ENCODE measurements at regions not wholly inside any gene's neighbourhood (a gene's known extent, or its start where the extent isn't known, plus 50 kb on each side); places are given as distances from the start of the nearest gene placed in this dataset.

GRCh38 chr3:22899441-22899840 is 303.7 kb upstream of the UBE2E2 start:
- H3K27me3 ChIP-seq (ENCODE audit: control insufficient read depth, insufficient read depth, low read length): no peaks in the 10 kb centered on the region
- H3K9me3 ChIP-seq (ENCODE audit: control insufficient read depth, insufficient read depth, low read length): peaks cover 6% of the 10 kb centered on the region; the same call in 1 of the 2 replicates
- no peaks in the 10 kb centered on the region for H3K4me1 ChIP-seq (ENCODE audit: control insufficient read depth, insufficient read depth, low read length)

GRCh38 chr3:22900296-22900695 is 302.8 kb upstream of the UBE2E2 start:
- Histone ChIP-seq H3K27ac (ENCODE audit: low read depth, low read length) (no peak overlapping the region), H3K9me3 (ENCODE audit: control insufficient read depth, insufficient read depth, low read length) (peaks cover 6% of the 10 kb centered on the region; the same call in 1 of the 2 replicates), H3K4me1 (ENCODE audit: control insufficient read depth, insufficient read depth, low read length) (no peaks in the 10 kb centered on the region), H3K4me3 (ENCODE audit: low read depth, low read length) (no peak overlapping the region), H3K27me3 (ENCODE audit: control insufficient read depth, insufficient read depth, low read length) (no peaks in the 10 kb centered on the region), H3K9ac (ENCODE audit: low read depth, low read length) (no peak overlapping the region), H3K36me3 (ENCODE audit: control insufficient read depth, insufficient read depth, low read length) (no peaks in the 10 kb centered on the region)

More at GRCh38 chr3:22899441-22899840, 303.7 kb upstream of the UBE2E2 start:
- H3K27ac ChIP-seq (ENCODE audit: low read depth, low read length): no peak overlapping the region
- no peaks in the 10 kb centered on the region for H3K36me3 ChIP-seq (ENCODE audit: control insufficient read depth, insufficient read depth, low read length)
- H3K4me3 ChIP-seq (ENCODE audit: low read depth, low read length): no peak overlapping the region
- no peak overlapping the region for H3K9ac ChIP-seq (ENCODE audit: low read depth, low read length)

- H3K9ac ChIP-seq (ENCODE audit: low read depth, low read length): no peak overlapping the region
- no peak overlapping the region for H3K27ac ChIP-seq (ENCODE audit: low read depth, low read length)
- H3K9me3 ChIP-seq (ENCODE audit: control insufficient read depth, insufficient read depth, low read length): peaks cover 6% of the 10 kb centered on the region; the same call in 1 of the 2 replicates
- H3K36me3 ChIP-seq (ENCODE audit: control insufficient read depth, insufficient read depth, low read length): no peaks in the 10 kb centered on the region
- no peaks in the 10 kb centered on the region for H3K4me1 ChIP-seq (ENCODE audit: control insufficient read depth, insufficient read depth, low read length)
- H3K27me3 ChIP-seq (ENCODE audit: control insufficient read depth, insufficient read depth, low read length): no peaks in the 10 kb centered on the region
- no peak overlapping the region for H3K4me3 ChIP-seq (ENCODE audit: low read depth, low read length)
These were observed 301.4 kb upstream of the UBE2E2 start for GRCh38 chr3:22901684-22902083.

- Histone ChIP-seq H3K9me3 (ENCODE audit: control insufficient read depth, insufficient read depth, low read length) (0 out of 2 replicates have a peak, but pooled peaks cover 5% of the 10 kb centered on the region), H3K4me3 (ENCODE audit: low read depth, low read length) (no peak overlapping the region), H3K27me3 (ENCODE audit: control insufficient read depth, insufficient read depth, low read length) (no peaks in the 10 kb centered on the region), H3K36me3 (ENCODE audit: control insufficient read depth, insufficient read depth, low read length) (no peaks in the 10 kb centered on the region), H3K27ac (ENCODE audit: low read depth, low read length) (no peak overlapping the region), H3K9ac (ENCODE audit: low read depth, low read length) (no peak overlapping the region), H3K4me1 (ENCODE audit: control insufficient read depth, insufficient read depth, low read length) (no peaks in the 10 kb centered on the region)
These were observed 295.9 kb upstream of the UBE2E2 start for GRCh38 chr3:22907161-22907780.

GRCh38 chr3:22907796-22908195 is 295.3 kb upstream of the UBE2E2 start:
- H3K4me3 ChIP-seq (ENCODE audit: low read depth, low read length): no peak overlapping the region
- no peaks in the 10 kb centered on the region for H3K9me3 ChIP-seq (ENCODE audit: control insufficient read depth, insufficient read depth, low read length)
- no peak overlapping the region for H3K9ac ChIP-seq (ENCODE audit: low read depth, low read length)
- H3K27ac ChIP-seq (ENCODE audit: low read depth, low read length): no peak overlapping the region
- H3K4me1 ChIP-seq (ENCODE audit: control insufficient read depth, insufficient read depth, low read length): no peaks in the 10 kb centered on the region
- no peaks in the 10 kb centered on the region for H3K27me3 ChIP-seq (ENCODE audit: control insufficient read depth, insufficient read depth, low read length)
- no peaks in the 10 kb centered on the region for H3K36me3 ChIP-seq (ENCODE audit: control insufficient read depth, insufficient read depth, low read length)

GRCh38 chr3:22908989-22909507 is 294.1 kb upstream of the UBE2E2 start:
- no peak overlapping the region for H3K4me3 ChIP-seq (ENCODE audit: low read depth, low read length)
- H3K27me3 ChIP-seq (ENCODE audit: control insufficient read depth, insufficient read depth, low read length): no peaks in the 10 kb centered on the region
- H3K4me1 ChIP-seq (ENCODE audit: control insufficient read depth, insufficient read depth, low read length): no peaks in the 10 kb centered on the region
- H3K27ac ChIP-seq (ENCODE audit: low read depth, low read length): no peak overlapping the region
- no peaks in the 10 kb centered on the region for H3K36me3 ChIP-seq (ENCODE audit: control insufficient read depth, insufficient read depth, low read length)
- no peak overlapping the region for H3K9ac ChIP-seq (ENCODE audit: low read depth, low read length)
- H3K9me3 ChIP-seq (ENCODE audit: control insufficient read depth, insufficient read depth, low read length): no peaks in the 10 kb centered on the region

- Histone ChIP-seq H3K9me3 (ENCODE audit: control insufficient read depth, insufficient read depth, low read length) (no peaks in the 10 kb centered on the region), H3K27me3 (ENCODE audit: control insufficient read depth, insufficient read depth, low read length) (no peaks in the 10 kb centered on the region), H3K4me3 (ENCODE audit: low read depth, low read length) (no peak overlapping the region), H3K4me1 (ENCODE audit: control insufficient read depth, insufficient read depth, low read length) (no peaks in the 10 kb centered on the region), H3K9ac (ENCODE audit: low read depth, low read length) (no peak overlapping the region), H3K36me3 (ENCODE audit: control insufficient read depth, insufficient read depth, low read length) (no peaks in the 10 kb centered on the region), H3K27ac (ENCODE audit: low read depth, low read length) (no peak overlapping the region)
These were observed 286.2 kb upstream of the UBE2E2 start for GRCh38 chr3:22916933-22917332.

GRCh38 chr3:22920006-22920405 is 283.1 kb upstream of the UBE2E2 start:
- no peaks in the 10 kb centered on the region for H3K27me3 ChIP-seq (ENCODE audit: control insufficient read depth, insufficient read depth, low read length)
- peaks cover 5% of the 10 kb centered on the region; the same call in 1 of the 2 replicates for H3K4me1 ChIP-seq (ENCODE audit: control insufficient read depth, insufficient read depth, low read length)
- no peaks in the 10 kb centered on the region for H3K9me3 ChIP-seq (ENCODE audit: control insufficient read depth, insufficient read depth, low read length)
- H3K9ac ChIP-seq (ENCODE audit: low read depth, low read length): no peak overlapping the region
- no peaks in the 10 kb centered on the region for H3K36me3 ChIP-seq (ENCODE audit: control insufficient read depth, insufficient read depth, low read length)
- H3K4me3 ChIP-seq (ENCODE audit: low read depth, low read length): no peak overlapping the region
- no peak overlapping the region for H3K27ac ChIP-seq (ENCODE audit: low read depth, low read length)

GRCh38 chr3:22922317-22922716 is 280.8 kb upstream of the UBE2E2 start:
- Histone ChIP-seq H3K27me3 (ENCODE audit: control insufficient read depth, insufficient read depth, low read length) (no peaks in the 10 kb centered on the region), H3K4me3 (ENCODE audit: low read depth, low read length) (no peak overlapping the region), H3K9ac (ENCODE audit: low read depth, low read length) (no peak overlapping the region), H3K36me3 (ENCODE audit: control insufficient read depth, insufficient read depth, low read length) (no peaks in the 10 kb centered on the region), H3K9me3 (ENCODE audit: control insufficient read depth, insufficient read depth, low read length) (no peaks in the 10 kb centered on the region), H3K4me1 (ENCODE audit: control insufficient read depth, insufficient read depth, low read length) (peaks cover 5% of the 10 kb centered on the region; the same call in 1 of the 2 replicates), H3K27ac (ENCODE audit: low read depth, low read length) (no peak overlapping the region)

- Histone ChIP-seq H3K4me1 (ENCODE audit: control insufficient read depth, insufficient read depth, low read length) (peaks cover 5% of the 10 kb centered on the region; the same call in 1 of the 2 replicates), H3K36me3 (ENCODE audit: control insufficient read depth, insufficient read depth, low read length) (no peaks in the 10 kb centered on the region), H3K9me3 (ENCODE audit: control insufficient read depth, insufficient read depth, low read length) (no peaks in the 10 kb centered on the region), H3K27ac (ENCODE audit: low read depth, low read length) (no peak overlapping the region), H3K9ac (ENCODE audit: low read depth, low read length) (no peak overlapping the region), H3K4me3 (ENCODE audit: low read depth, low read length) (no peak overlapping the region), H3K27me3 (ENCODE audit: control insufficient read depth, insufficient read depth, low read length) (no peaks in the 10 kb centered on the region)
These were observed 279.4 kb upstream of the UBE2E2 start for GRCh38 chr3:22923711-22924110.

- H3K4me3 ChIP-seq (ENCODE audit: low read depth, low read length): no peak overlapping the region
- H3K4me1 ChIP-seq (ENCODE audit: control insufficient read depth, insufficient read depth, low read length): peaks cover 3% of the 10 kb centered on the region; the same call in 1 of the 2 replicates
- no peaks in the 10 kb centered on the region for H3K27me3 ChIP-seq (ENCODE audit: control insufficient read depth, insufficient read depth, low read length)
- H3K9ac ChIP-seq (ENCODE audit: low read depth, low read length): no peak overlapping the region
- no peaks in the 10 kb centered on the region for H3K36me3 ChIP-seq (ENCODE audit: control insufficient read depth, insufficient read depth, low read length)
- H3K9me3 ChIP-seq (ENCODE audit: control insufficient read depth, insufficient read depth, low read length): no peaks in the 10 kb centered on the region
- no peak overlapping the region for H3K27ac ChIP-seq (ENCODE audit: low read depth, low read length)
These were observed 274.7 kb upstream of the UBE2E2 start for GRCh38 chr3:22928216-22929110.
